VCaP (cell line): ENCODE measurements at regions not wholly inside any gene's neighbourhood (a gene's known extent, or its start where the extent isn't known, plus 50 kb on each side); places are given as distances from the start of the nearest gene placed in this dataset.

Source experiments
- H3K27ac ChIP-seq: fragments of 450-650 bp; 2 replicates; pipeline ENCODE4 v1.5.1; 2017
- TF ChIP-seq, protein P1 (sequence below): fragments of 450-650 bp; conservative IDR thresholded peaks from 2 replicates; pipeline ENCODE4 v1.5.1; 2017; ENCODE audit warnings: mild to moderate bottlenecking, moderate library complexity

DNA sequence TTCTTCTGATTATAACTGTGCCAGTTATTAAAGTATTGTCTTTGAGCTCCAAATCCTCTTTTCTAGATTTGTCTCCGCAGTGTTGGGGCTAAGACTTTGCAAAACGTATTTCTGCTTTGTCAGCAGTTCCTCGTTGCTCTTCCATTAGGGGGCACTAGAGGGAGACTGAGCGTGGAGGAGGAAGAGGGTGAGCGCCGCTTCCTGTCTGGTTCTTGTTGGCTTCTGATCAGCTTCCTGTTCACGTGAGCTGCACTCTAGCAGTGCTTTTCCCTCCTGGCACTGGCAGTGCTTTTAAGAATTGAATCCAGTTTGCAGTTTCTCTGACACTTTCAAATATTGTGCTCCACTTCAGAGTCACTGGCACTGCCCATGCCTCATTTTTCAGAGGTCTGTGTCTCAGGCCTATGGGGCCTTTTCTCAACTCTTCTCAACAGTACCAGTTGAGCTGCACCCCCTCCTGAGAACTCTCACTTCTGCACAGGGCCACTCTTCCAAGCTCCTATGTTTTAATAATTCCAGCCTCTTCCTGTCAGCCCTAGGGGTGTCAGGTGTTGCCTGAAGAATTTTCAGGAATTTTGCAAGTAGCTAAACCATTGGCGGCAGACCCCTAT lies 54.4 kb upstream of the LCORL start:
- TF ChIP-seq, protein P1, sequence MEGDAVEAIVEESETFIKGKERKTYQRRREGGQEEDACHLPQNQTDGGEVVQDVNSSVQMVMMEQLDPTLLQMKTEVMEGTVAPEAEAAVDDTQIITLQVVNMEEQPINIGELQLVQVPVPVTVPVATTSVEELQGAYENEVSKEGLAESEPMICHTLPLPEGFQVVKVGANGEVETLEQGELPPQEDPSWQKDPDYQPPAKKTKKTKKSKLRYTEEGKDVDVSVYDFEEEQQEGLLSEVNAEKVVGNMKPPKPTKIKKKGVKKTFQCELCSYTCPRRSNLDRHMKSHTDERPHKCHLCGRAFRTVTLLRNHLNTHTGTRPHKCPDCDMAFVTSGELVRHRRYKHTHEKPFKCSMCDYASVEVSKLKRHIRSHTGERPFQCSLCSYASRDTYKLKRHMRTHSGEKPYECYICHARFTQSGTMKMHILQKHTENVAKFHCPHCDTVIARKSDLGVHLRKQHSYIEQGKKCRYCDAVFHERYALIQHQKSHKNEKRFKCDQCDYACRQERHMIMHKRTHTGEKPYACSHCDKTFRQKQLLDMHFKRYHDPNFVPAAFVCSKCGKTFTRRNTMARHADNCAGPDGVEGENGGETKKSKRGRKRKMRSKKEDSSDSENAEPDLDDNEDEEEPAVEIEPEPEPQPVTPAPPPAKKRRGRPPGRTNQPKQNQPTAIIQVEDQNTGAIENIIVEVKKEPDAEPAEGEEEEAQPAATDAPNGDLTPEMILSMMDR: peak; percentile 51
- H3K27ac ChIP-seq: no peak overlapping the region

DNA sequence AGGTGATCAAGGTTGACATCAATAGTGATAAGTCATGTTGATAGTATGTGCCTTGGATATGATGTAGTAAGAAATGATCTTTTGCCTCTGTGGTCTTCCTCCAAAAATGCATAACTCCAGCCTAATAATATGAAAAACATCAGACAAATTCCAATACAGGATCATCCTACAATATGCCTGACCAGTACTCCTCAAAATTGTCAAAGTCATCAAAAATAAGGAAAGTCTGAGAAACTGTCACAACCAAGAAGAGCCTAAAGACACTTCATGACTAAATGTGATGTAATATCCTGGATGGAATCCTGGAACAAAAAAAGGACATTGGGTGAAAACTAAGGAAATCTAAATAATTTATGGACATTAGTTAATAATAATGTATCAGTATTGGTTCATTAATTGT lies 50.3 kb upstream of the LCORL start:
- TF ChIP-seq, protein P1: no peak
- H3K27ac ChIP-seq: no peak overlapping the region
